ENCODE measurements at regions not wholly inside any gene's neighbourhood (a gene's known extent, or its start where the extent isn't known, plus 50 kb on each side); places are given as distances from the start of the nearest gene placed in this dataset.
"Not testable (repeated sequence)": the region's sequence is repeated elsewhere in the genome, so short reads cannot be mapped to it uniquely, and the experiment has no call there.

DNA sequence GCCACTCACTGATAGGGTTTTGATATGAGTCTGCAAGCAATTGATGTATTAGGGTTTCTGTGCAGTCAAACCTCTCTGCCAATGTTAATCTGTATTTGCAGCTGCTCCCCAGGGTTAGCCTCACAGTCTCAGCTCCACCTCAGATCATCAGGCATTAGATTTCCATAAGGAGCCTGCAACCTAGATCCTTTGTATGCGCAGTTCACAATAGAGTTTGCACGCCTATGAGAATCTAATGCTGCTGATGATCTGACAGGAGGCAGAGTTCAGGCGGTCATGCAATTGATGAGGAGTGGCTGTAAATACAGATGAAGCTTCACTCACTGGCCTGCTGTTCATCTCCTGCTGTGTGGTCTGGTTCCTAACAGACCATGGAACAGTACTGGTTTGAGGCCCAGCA, 280.6 kb downstream of the PAPSS1 start:
- intact Hi-C loops (cut with DNase I): no loop called here
- TF ChIP-seq, protein P1, sequence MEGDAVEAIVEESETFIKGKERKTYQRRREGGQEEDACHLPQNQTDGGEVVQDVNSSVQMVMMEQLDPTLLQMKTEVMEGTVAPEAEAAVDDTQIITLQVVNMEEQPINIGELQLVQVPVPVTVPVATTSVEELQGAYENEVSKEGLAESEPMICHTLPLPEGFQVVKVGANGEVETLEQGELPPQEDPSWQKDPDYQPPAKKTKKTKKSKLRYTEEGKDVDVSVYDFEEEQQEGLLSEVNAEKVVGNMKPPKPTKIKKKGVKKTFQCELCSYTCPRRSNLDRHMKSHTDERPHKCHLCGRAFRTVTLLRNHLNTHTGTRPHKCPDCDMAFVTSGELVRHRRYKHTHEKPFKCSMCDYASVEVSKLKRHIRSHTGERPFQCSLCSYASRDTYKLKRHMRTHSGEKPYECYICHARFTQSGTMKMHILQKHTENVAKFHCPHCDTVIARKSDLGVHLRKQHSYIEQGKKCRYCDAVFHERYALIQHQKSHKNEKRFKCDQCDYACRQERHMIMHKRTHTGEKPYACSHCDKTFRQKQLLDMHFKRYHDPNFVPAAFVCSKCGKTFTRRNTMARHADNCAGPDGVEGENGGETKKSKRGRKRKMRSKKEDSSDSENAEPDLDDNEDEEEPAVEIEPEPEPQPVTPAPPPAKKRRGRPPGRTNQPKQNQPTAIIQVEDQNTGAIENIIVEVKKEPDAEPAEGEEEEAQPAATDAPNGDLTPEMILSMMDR (IDR thresholded peaks at IDR 0.05): no peak
- ATAC-seq: no peak

DNA sequence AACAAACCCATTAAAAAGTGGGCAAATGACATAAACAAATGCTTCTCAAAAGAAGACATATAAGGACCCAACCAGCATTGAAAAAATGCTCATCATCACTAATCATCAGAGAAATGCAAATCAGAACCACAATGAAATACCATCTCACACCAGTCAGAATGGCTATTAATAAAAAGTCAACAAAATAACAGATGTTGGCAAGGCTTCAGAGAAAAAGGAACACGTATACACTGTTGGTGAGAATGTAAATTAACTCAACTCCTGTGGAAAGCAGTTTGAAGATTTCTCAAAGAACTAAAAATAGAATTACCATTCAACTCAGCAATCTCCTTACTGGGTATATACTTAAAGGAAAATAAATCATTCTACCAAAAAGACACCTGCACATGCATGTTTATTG, 283.6 kb downstream of the PAPSS1 start:
- H3K9me3 ChIP-seq; DNase-seq; intact Hi-C loops (cut with DNase I); H3K4me3 ChIP-seq; H3K27ac ChIP-seq; ATAC-seq; H3K27me3 ChIP-seq; H3K36me3 ChIP-seq; H3K4me1 ChIP-seq: not testable (repeated sequence)

More for the DNA sequence above, 280.6 kb downstream of the PAPSS1 start:
- Histone ChIP-seq H3K4me1 (no peaks in the 10 kb centered on the region), H3K4me3 (no peak overlapping the region), H3K27ac (no peak overlapping the region), H3K36me3 (no peaks in the 10 kb centered on the region), H3K9me3 (no peaks in the 10 kb centered on the region), H3K27me3 (no peaks in the 10 kb centered on the region)
- peak in 2 of 4 donors; percentile 81 to 86 for DNase-seq

DNA sequence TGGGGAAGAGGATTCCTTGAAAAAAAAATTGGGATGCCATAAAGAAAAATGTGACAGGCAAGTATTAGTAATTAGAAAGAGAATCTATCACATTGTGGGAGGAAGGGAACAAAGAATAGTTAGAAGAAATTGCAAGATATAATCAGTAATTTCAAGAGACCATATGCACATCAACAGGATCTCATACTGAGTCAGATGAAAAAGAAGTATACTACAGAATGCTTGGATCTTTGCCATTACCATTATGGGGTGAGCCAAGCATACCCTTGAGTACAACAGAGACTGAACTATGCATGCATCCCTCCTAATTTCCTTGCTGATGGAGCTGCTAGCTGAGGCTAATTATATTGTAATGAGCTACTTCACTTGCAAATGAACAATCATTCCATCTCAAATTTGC, 287.6 kb downstream of the PAPSS1 start:
- H3K36me3 ChIP-seq: no peaks in the 10 kb centered on the region
- ATAC-seq: no peak
- TF ChIP-seq, protein P1 (IDR thresholded peaks at IDR 0.05): no peak
- H3K27me3 ChIP-seq: no peaks in the 10 kb centered on the region
- no peak for DNase-seq
- H3K9me3 ChIP-seq: no peaks in the 10 kb centered on the region
- intact Hi-C loops (cut with DNase I): no loop called here
- no peak overlapping the region for H3K27ac ChIP-seq
- no peaks in the 10 kb centered on the region for H3K4me1 ChIP-seq
- no peak overlapping the region for H3K4me3 ChIP-seq

DNA sequence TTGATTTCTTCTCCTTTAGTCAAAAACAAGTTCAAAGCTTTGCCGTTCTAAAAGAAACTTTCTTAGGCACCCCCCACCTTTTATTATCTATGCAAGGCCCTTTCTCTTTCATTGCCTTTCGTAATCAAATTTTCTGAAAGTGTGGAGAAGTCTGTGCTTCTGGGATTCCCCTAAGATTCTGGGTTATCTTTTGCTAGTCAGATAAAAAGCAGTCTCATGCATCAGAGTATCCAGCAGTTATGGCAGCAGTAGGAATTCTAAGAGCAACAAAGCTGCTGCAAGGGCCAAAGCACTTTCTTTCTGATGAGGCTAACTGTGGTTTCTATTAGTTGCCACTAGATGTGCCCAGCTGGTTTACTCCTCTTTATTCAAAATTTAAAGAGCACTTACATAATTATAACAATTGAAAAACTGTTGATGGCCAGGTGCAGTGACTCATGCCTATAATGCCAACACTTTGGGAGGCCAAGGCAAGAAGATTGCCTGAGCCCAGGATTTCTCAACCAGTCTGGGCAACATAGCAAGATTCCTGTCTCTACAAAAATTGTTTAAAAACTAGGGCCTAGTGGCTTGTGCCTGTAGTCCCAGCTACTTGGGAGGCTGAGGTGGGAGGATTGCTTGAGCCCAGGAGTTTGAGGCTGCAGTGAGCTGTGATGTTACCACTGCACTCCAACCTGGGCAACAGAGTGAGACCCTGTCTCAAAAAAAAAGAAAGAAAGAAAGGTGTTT, 296.2 kb downstream of the PAPSS1 start:
- DNase-seq: no peak
- no peak overlapping the region for H3K4me3 ChIP-seq
- intact Hi-C loops (cut with DNase I): no loop called here
- H3K9me3 ChIP-seq: peaks cover 0 to 5% of the 10 kb centered on the region in 2 donors
- no peaks in the 10 kb centered on the region for H3K36me3 ChIP-seq
- no peak overlapping the region for H3K27ac ChIP-seq
- H3K27me3 ChIP-seq: no peaks in the 10 kb centered on the region
- H3K4me1 ChIP-seq: no peaks in the 10 kb centered on the region
- ATAC-seq: no peak
- TF ChIP-seq, protein P1 (IDR thresholded peaks at IDR 0.05): no peak

DNA sequence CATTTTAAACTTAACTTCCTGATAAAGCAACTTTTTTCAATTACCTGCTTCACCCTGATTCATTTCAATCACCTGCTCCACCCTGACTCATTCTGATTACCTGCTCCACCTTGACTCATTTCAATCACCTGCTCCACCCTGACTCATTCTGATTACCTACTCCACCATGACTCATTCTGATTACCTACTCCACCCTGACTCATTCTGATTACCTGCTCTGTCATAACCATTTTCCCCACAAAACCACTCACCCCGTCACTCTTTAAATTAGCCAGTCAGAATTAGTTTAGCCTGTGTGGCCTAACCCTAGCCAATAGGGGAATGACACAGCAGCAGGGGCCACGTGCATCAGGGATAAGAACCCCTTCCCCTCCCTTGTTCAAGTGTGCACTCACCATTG, 300.5 kb downstream of the PAPSS1 start:
- H3K4me3 ChIP-seq; ATAC-seq; intact Hi-C loops (cut with DNase I); H3K4me1 ChIP-seq; H3K27ac ChIP-seq; H3K27me3 ChIP-seq; DNase-seq; H3K36me3 ChIP-seq; H3K9me3 ChIP-seq: not testable (repeated sequence)

DNA sequence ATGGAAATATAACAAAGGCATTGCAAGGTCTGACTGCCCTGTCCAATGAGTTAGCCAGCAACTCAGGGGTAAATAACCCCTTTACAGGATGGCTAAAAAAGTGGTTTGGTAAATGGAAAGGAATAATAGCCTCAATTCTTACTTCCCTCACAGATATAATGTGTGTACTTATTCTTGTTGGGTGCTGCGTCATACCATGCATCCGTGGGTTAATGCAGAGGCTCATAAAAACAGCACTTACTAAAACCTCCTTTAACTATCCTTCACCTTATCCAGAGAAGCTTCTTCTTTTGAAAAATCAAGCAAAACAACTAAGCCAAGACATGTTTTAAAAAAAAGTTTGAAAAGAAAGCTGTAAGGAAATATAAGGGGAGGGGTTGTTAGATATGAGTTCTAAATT, 301.0 kb downstream of the PAPSS1 start:
- H3K4me1 ChIP-seq: no peaks in the 10 kb centered on the region
- H3K27ac ChIP-seq: no peak overlapping the region
- H3K4me3 ChIP-seq: no peak overlapping the region
- intact Hi-C loops (cut with DNase I): no loop called here
- no peak for ATAC-seq
- TF ChIP-seq, protein P1 (IDR thresholded peaks at IDR 0.05): no peak
- peaks cover 0 to 5% of the 10 kb centered on the region in 2 donors for H3K9me3 ChIP-seq
- no peaks in the 10 kb centered on the region for H3K36me3 ChIP-seq
- no peaks in the 10 kb centered on the region for H3K27me3 ChIP-seq
- no peak for DNase-seq

DNA sequence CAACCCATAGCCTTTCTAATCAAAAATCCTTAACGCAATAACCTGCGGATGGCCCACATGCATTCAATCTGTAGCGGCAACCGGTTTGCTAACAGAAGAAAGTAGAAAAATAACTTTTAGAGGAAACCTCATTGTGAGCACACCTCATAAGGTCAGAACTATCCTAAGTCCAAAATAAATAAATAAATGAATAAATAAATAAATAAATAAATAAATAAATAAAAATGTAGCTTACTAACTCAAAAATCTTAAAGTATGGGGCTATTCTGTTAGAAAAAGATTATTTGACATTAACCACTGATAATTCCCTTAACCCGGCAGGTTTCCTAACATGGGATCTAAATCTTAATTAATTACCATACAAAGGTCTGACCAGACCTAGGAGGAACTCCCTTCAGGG, 304.5 kb downstream of the PAPSS1 start:
- ATAC-seq; H3K27ac ChIP-seq; H3K4me3 ChIP-seq; intact Hi-C loops (cut with DNase I); H3K27me3 ChIP-seq; H3K4me1 ChIP-seq; H3K36me3 ChIP-seq; DNase-seq: not testable (repeated sequence)
- H3K9me3 ChIP-seq: peaks cover 0 to 15% of the 10 kb centered on the region in 2 donors

DNA sequence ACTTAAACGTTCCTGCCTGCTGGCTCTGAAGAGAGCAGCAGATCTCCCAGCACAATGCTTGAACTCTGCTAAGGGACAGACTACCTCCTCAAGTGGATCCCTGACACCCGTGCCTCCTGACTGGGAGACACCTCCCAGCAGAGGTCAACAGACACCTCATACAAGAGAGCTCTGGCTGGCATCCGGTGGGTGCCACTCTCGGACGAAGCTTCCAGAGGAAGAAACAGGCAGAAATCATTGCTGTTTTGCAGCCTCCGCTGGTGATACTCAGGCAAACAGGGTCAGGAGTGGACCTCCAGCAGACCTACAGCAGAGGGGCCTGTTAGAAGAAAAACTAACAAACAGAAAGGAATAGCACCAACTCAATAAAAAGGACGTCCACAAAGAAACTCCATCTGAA, 310.2 kb downstream of the PAPSS1 start:
- intact Hi-C loops (cut with DNase I); H3K4me3 ChIP-seq; H3K27ac ChIP-seq; H3K4me1 ChIP-seq; H3K36me3 ChIP-seq; ATAC-seq; H3K27me3 ChIP-seq: not testable (repeated sequence)
- DNase-seq: peak in 1 of 4 donors; percentile 40
- H3K9me3 ChIP-seq: peaks cover 0 to 15% of the 10 kb centered on the region in 2 donors
